IPS-NIHi11 (cell line): ENCODE measurements at regions not wholly inside any gene's neighbourhood (a gene's known extent, or its start where the extent isn't known, plus 50 kb on each side); places are given as distances from the start of the nearest gene placed in this dataset.
A peak's percentile ranks its signal among the peaks of the same experiment; 100 is the strongest.
"Not testable (repeated sequence)": the region's sequence is repeated elsewhere in the genome, so short reads cannot be mapped to it uniquely, and the experiment has no call there.

ENCODE experiments used
- DNase-seq: peaks from one replicate; pipeline ENCODE4 v3.0.0; 2012; ENCODE audit warnings: mixed read lengths, low spot score

DNA sequence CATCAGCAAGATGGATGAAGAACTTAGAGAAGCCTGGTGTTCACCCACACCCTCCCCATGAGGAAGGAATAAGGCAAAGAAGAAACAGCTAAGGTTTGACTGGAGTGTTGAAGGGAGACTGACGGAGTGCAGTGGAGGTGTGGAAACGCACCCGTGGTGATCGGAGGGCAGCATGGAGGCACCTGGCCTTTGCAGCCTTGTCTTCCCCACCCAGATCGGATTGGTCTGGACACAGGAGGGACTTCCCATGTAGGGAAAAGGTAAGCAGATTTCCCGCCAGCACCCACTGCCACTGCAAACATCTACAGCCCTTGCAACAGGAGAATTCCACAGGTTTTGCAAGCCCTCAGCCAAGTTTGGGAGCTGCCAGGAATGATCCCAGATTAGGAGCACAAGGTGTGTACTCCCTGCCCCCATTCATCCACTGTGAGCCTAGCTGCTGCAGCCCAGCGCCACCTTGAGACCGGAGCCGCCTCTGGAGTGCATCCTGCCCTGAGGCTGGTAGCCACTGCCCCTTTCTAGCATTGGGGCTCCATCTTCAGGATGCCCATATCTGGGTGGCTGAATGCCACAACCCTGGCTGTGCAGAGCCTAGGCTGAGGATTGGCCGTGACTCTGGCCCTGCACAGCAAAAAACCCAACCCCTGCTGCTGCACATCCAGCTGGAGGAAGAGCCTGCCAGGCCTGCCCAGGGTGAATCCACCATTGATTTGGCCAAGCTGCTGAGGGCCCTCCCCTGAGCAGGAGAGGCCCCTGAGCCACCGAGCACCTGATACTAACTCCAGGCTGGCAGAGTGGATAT, 411.1 kb downstream of the TMEM121 start:
- DNase-seq, result no peak

GRCh38 chr14:105938055-105938863, 411.9 kb downstream of the TMEM121 start:
- DNase-seq, result no peak

DNA sequence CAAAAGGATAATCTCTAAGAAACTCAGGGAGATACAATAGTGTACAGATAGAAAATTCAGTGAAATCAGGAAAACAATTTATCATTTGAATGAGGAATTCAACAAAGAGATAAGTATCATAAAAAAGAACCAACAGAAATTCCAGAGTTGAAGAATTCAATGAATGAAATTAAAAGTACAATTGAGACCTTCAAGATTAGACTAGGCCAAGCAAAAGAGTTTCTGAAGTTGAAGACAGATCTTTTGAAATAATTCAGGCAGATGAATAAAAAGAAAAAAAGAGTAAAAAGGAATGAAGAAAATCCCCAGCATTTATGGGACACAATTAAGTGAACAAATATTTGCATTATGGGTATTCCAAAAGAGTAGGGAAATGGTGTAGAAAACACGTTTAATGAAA, 412.6 kb downstream of the TMEM121 start:
- DNase-seq, result no peak

DNA sequence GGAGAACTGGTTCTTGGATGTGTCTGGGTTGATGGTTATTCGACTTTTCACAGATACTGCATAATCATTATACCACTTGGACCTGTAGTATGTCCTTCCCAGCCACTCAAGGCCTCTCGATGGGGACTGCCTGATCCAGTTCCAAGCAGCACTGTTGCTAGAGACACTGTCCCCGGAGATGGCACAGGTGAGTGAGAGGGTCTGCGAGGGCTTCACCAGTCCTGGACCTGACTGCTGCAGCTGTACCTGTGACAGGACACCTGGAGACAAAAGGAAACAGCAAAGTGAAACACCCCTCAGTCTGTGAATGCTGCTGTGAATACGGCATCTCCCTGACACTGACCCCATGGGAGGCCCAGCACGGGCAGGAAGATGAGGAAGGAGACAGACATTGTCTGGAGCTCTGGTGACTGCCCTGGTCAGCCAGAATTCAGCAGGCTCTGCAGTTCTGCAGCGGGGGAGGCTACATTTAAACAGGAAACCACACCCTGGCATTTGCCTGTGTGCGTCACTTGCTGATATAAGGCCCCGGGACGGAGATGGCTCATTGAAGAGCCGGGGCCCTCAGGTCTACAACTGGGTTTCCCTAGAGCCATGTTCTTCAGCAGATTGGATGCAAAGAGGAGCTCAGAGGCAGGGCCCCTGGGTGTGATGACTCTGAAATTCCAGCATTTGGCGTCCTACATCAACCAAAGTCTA, 413.6 kb downstream of the TMEM121 start:
- DNase-seq, result no peak

DNA sequence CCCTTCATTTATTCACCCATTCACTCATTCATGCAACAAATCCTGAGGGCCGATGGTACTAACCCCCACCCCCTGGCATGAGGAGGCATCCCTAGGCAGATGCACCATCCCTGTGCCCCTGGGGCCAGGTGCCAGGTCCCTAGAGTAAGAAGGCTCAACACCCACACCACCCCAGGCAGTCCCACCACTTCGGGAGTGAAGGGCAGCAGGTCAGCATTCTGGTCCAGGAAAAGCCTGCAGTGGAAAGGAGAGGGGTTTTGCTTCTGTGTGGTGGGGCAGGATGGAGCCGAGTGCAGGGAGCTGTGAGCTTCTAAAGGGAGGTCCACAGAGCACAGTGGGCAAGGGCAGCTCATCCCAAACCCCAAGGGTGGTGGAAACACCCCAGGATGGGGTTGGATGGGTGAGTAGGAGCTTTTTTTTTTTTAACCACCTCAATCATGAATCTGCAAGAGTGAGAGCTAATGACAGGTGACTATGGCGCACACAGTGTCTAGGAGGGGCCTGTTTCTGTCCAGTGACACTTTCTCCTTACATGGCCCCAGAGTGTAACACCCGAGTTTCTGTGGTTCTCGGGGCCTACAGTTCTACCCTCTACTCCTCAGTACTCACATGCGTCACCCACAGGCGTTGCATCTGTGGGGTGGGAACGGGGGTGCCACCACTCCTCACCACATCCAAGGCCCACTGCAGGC, 414.3 kb downstream of the TMEM121 start:
- DNase-seq, result no peak

DNA sequence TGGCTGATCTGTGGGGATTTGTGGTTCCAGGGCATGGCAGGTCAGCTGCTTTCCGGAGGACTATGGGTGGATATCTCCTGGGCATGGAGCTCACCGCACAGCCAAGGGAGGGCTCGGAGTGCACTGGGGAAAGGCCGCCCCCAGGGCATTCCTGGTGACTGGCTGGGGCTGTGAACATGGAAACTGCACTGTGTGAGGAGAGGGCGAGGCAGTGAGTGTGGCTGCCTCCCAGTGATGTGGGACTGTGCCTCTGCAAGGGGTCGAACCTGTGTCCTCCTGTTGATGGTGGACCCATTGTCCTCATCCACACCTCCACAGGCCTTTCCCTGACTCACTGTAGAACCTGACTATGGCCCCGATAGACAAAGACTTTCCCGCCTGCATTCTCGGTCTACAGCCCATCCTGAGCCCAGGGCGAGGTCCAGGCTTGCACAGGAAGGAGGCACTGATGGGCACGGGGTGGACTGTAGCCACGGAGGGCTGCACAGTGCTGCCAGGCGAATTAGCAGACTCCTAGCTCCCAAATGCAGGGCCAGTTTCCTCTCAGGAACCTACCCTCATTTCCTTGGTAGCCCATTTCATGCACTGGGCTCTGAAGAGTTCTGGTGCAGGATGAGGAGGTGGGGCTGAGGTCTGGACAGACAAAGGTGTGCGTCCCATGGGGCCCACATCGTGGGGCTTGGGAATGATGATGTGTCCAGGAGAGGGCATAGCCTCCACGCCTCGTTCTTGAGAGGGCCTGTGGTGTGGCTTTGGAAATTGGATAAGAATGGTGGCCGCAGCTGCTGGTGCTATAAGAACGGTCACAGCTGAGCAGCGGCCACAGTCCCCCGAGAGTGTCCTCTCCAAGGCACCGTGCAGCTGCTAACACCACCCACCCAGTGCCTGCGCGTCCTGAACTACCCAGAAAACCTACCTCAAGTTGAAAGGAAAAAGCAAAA, 415.1 kb downstream of the TMEM121 start:
- no peak for DNase-seq

DNA sequence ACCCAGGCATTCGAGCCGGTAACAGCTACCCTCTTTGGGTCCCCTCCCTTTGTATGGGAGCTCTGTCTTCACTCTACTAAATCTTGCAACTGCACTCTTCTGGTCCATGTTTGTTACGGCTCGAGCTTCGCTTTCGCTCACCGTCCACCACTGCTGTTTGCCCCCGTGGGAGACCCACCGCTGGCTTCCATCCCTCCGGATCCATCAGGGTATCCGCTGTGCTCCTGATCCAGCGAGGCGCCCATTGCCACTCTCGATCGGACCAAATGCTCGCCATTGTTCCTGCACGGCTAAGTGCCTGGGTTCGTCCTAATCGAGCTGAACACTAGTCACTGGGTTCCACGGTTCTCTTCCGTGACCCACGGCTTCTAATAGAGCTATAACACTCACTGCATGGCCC, 416.3 kb downstream of the TMEM121 start:
- DNase-seq, result not testable (repeated sequence)

- DNase-seq, result no peak
Observed at GRCh38 chr14:105943973-105944602, 417.7 kb downstream of the TMEM121 start.

DNA sequence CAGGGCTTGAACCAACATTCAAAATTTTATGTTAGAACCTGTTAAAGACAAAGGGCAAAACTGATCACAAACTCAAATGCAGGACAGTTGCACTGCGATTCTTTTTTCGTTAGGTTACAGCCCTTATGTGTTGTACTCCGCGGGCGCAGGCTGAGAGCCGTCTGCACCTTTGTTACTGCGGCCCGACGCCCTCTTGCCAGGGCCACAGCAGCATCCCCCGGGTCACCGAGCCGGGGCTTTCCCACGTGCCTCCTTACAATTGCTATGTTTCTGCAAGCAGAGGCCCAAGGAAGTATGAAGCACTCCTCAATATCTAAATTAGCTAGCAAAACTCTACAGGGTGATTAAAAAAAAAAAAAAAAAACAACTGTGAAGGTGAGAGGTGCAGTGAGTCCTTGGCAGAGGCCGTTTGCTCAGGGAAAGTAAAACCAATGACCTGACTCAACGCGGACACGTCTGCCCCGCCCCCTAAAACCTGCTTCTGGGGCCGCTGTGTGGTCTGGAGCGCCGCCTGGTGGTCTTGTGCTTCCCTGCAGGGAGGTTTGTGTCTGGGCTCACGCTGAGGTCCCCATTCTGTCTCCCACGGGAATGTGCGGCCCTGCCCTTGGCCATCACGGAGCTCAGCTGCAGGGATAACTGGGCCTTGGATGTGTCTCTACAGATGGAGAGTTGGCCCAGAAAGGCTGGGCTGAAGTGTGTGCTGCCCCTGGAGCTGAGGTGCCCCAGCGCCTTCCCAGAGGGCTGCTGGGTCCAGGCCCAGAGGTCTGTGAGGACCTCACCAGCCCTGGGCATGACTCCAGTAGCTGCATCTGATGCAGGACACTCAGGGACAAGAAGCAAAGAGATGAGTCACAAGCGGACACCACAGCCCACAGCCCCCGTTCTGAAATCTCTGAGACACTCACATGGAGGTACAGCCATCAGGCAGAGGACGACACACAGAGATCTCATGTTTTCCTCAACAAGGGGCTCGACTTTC, 418.5 kb downstream of the TMEM121 start:
- DNase-seq, result peak; percentile 39

DNA sequence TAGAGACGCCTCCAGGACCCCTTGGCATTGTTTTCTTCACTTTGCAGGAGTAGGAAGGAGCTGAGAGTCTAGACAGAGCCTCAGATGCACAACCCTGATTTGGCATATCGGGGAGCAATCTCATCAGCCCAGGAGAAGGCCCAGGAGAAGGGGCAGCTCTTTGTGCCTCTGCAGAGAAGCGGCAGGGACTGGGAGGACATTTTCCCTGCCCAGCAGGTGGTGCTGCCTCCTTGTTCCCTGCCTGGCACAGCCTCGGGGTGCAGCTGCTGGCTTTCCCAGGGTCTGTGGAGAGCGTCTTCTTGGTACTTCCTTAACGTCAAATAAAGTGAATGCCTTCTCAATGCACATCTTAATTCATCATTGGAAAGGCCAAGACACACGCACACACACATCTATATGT, 419.5 kb downstream of the TMEM121 start:
- DNase-seq, result no peak

DNA sequence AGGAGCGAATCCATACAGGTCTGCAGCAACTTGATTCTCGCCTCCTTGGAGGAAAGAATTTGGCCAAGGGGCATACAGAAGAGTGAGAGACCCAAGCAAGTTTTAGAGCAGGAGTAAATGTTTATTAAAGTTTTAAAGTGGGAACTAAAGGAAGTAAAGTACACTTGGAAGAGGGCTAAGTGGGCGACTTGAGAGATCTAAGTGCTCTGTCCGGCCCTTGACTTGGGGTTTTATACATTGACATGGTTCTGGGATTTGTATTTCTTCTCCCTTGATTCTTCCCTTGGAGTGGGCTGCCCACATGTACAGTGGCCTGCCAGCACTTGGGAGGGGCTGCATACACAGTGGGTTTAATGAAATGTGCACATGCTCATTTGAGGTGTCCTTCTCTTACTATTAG, 421.2 kb downstream of the TMEM121 start:
- no peak for DNase-seq

- DNase-seq, result not testable (repeated sequence)
Observed at GRCh38 chr14:105948955-105949354, 422.6 kb downstream of the TMEM121 start.

DNA sequence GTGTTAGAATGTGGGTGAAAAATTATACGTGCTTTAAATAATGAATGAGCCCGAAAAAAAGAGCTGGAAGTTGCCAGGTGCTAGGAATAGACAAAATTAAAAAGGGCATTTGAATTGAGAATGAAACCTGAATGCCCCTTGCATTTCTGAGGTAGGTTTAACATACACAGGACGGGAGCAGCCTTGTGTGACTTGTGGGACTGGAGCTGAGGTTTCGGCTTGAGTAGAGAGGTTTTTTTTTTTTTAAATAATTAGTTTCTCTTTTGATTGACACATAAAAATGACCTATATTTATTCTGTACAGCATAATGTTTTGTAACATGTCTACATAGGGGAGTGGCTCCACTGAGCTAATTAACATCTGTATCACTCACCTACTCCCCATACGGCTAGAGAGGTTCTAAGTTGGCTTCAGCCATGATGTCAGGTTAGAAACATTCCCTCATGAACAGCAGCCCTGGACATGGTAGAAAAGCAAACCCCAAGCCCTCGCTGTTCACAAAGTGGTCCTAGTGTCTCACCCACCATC, 424.0 kb downstream of the TMEM121 start:
- not testable (repeated sequence) for DNase-seq

DNA sequence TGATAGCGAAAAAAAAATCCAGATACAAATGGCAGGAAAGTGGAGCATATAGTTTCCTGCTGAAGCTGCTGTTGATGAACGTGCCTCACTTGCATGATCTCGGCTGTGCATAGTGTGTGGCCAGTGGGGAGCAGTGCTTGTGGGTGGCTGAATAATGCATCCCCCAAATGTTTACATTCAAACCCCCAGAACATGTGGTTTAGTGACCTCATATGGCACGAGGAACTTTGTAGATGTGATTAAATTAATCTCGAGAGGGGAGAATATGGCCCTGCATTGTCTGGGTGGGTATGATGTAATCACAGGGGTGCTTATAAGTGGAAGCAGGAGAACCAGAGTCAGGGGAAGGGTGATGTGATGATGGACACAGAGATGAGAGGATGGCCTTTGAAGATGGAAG, 425.0 kb downstream of the TMEM121 start:
- no peak for DNase-seq

DNA sequence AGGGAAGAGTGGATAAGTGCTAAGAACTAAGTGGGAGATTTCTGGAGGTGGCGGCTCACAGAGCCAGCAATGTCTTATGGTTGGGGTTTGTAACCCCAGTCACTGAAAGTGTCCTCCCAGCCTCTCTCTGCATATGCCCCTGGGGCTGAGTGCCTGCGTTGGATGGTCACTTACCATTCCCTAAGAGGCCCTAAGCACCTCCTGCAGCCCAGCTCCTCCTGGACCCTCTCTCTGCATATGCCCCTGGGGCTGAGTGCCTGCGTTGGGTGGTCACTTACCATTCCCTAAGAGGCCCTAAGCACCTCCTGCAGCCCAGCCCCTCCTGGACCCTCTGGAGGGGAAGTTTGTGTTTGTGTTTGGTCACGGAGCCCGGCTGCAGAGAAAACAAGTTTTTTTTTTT, 425.8 kb downstream of the TMEM121 start:
- DNase-seq, result no peak

GRCh38 chr14:105952826-105953225, 426.4 kb downstream of the TMEM121 start:
- no peak for DNase-seq

GRCh38 chr14:105961625-105962024, 435.2 kb downstream of the TMEM121 start:
- not testable (repeated sequence) for DNase-seq

- no peak for DNase-seq
Observed at GRCh38 chr14:105962532-105962931, 436.1 kb downstream of the TMEM121 start.

- no peak for DNase-seq
Observed at GRCh38 chr14:105968291-105968690, 441.9 kb downstream of the TMEM121 start.
